OCI-LY3 (cell line): ENCODE measurements at regions not wholly inside any gene's neighbourhood (a gene's known extent, or its start where the extent isn't known, plus 50 kb on each side); places are given as distances from the start of the nearest gene placed in this dataset.

Source experiments
- CTCF ChIP-seq: fragments of 200-600, 300-600 bp; sonication (generic); IDR thresholded peaks from 2 replicates; pipeline ENCODE4 v1.5.1; 2014; ENCODE audit warnings: antibody characterized with exemption, low read length, low read depth
- EZH2phosphoT487 ChIP-seq: fragments of 200-600 bp; shearing (Covaris generic); IDR thresholded peaks from 2 replicates; pipeline ENCODE4 v1.6.1; 2018; ENCODE audit warnings: antibody characterized with exemption, mixed run types, low read depth

- TF ChIP-seq CTCF (no peak), EZH2phosphoT487 (no peak)
These were observed 131.0 kb upstream of the TOPAZ1 start for GRCh38 chr3:44110648-44111047.
